DOHH2 (cell line): ENCODE measurements at regions not wholly inside any gene's neighbourhood (a gene's known extent, or its start where the extent isn't known, plus 50 kb on each side); places are given as distances from the start of the nearest gene placed in this dataset.
A peak's percentile ranks its signal among the peaks of the same experiment; 100 is the strongest.

ENCODE experiments used
- H3F3A ChIP-seq: fragments of 200-600 bp; sonication (generic), shearing (Covaris generic); 2 replicates; pipeline ENCODE4 v1.6.0; 2016; ENCODE audit warnings: antibody characterized with exemption, mild to moderate bottlenecking; ENCODE audit not compliant: control insufficient read depth, insufficient read depth
- H3K27ac ChIP-seq: fragments of 200-600 bp; sonication (generic); 2 replicates; pipeline ENCODE4 v1.5.1; 2014; ENCODE audit warnings: low read depth, mild to moderate bottlenecking, low read length, moderate library complexity
- H3K27me3 ChIP-seq: fragments of 200-600 bp; sonication (generic); 2 replicates; pipeline ENCODE4 v1.6.1; 2014; ENCODE audit warnings: mild to moderate bottlenecking, low read length, mixed read lengths; ENCODE audit not compliant: control insufficient read depth
- H3K36me3 ChIP-seq: fragments of 200-600 bp; sonication (generic); 2 replicates; pipeline ENCODE4 v1.6.1; 2014; ENCODE audit warnings: mild to moderate bottlenecking, low read length, moderate library complexity, mixed read lengths; ENCODE audit not compliant: control insufficient read depth
- H3K4me1 ChIP-seq: fragments of 200-600 bp; sonication (generic); 2 replicates; pipeline ENCODE4 v1.6.1; 2014; ENCODE audit warnings: mild to moderate bottlenecking, low read length, mixed read lengths; ENCODE audit not compliant: control insufficient read depth
- H3K4me2 ChIP-seq: fragments of 200-600 bp; sonication (generic); 2 replicates; pipeline ENCODE4 v1.6.0; 2014; ENCODE audit warnings: mild to moderate bottlenecking, low read length, moderate library complexity
- H3K4me3 ChIP-seq: fragments of 200-600 bp; sonication (generic); 2 replicates; pipeline ENCODE4 v1.5.1; 2014; ENCODE audit warnings: mild to moderate bottlenecking, low read length, mixed read lengths
- H3K79me2 ChIP-seq: fragments of 200-600 bp; sonication (generic); 2 replicates; pipeline ENCODE4 v1.6.1; 2014; ENCODE audit warnings: mild to moderate bottlenecking, low read length, mixed read lengths; ENCODE audit not compliant: control insufficient read depth
- H3K9me2 ChIP-seq: fragments of 200-600 bp; sonication (generic); replicated peaks from 2 replicates; pipeline ENCODE4 v1.6.1; 2014; ENCODE audit warnings: mild to moderate bottlenecking, low read length, mixed read lengths; ENCODE audit not compliant: control insufficient read depth
- H3K9me3 ChIP-seq: fragments of 200-600 bp; sonication (generic); 2 replicates; pipeline ENCODE4 v1.6.1; 2014; ENCODE audit warnings: antibody characterized with exemption, low read length, mixed read lengths; ENCODE audit not compliant: control insufficient read depth, insufficient read depth
- H4K20me1 ChIP-seq: fragments of 200-600 bp; sonication (generic); 2 replicates; pipeline ENCODE4 v1.6.0; 2014; ENCODE audit warnings: low read depth, mild to moderate bottlenecking, antibody characterized with exemption, low read length, moderate library complexity; ENCODE audit not compliant: control insufficient read depth, insufficient read depth
- CTCF ChIP-seq: fragments of 200-600 bp; sonication (generic); IDR thresholded peaks from one replicate; pipeline ENCODE4 v1.5.1; 2014; ENCODE audit warnings: antibody characterized with exemption, mild to moderate bottlenecking, low read depth, low read length; ENCODE audit not compliant: poor library complexity, severe bottlenecking
- EZH2phosphoT487 ChIP-seq: fragments of 200-600 bp; sonication (generic); IDR thresholded peaks from 2 replicates; pipeline ENCODE4 v1.6.1; 2017; ENCODE audit warnings: borderline replicate concordance, mild to moderate bottlenecking, antibody characterized with exemption, low read length, moderate library complexity, mixed read lengths

GRCh38 chr2:183244300-183244844 lies 120.1 kb downstream of the NUP35 start:
- H4K20me1 ChIP-seq = no peaks in the 10 kb centered on the region
- no peaks in the 10 kb centered on the region for H3K9me3 ChIP-seq
- H3K79me2 ChIP-seq = no peaks in the 10 kb centered on the region
- H3K9me2 ChIP-seq = no peaks in the 10 kb centered on the region
- H3K4me1 ChIP-seq = no peaks in the 10 kb centered on the region
- no peaks in the 10 kb centered on the region for H3K27me3 ChIP-seq
- no peak overlapping the region for H3K4me3 ChIP-seq
- H3K36me3 ChIP-seq = no peaks in the 10 kb centered on the region
- H3K27ac ChIP-seq = no peak overlapping the region
- H3K4me2 ChIP-seq = no peak overlapping the region
- no peaks in the 10 kb centered on the region for H3F3A ChIP-seq
- TF ChIP-seq CTCF = no peak
- no peak for TF ChIP-seq EZH2phosphoT487

- H3K4me2 ChIP-seq = no peak overlapping the region
- no peaks in the 10 kb centered on the region for H3K79me2 ChIP-seq
- H4K20me1 ChIP-seq = no peaks in the 10 kb centered on the region
- no peaks in the 10 kb centered on the region for H3K36me3 ChIP-seq
- no peaks in the 10 kb centered on the region for H3K9me3 ChIP-seq
- TF ChIP-seq CTCF (peak; percentile 60), EZH2phosphoT487 (no peak)
- peaks cover 4% of the 10 kb centered on the region; the same call in 1 of the 2 replicates for H3K27me3 ChIP-seq
- no peak overlapping the region for H3K27ac ChIP-seq
- no peaks in the 10 kb centered on the region for H3K4me1 ChIP-seq
- H3K9me2 ChIP-seq = no peaks in the 10 kb centered on the region
- no peaks in the 10 kb centered on the region for H3F3A ChIP-seq
- H3K4me3 ChIP-seq = no peak overlapping the region
These were observed 124.8 kb downstream of the NUP35 start for GRCh38 chr2:183248866-183249567.

GRCh38 chr2:183250061-183250460 lies 125.8 kb downstream of the NUP35 start:
- Histone ChIP-seq H3K9me3 (no peaks in the 10 kb centered on the region), H3K4me2 (no peak overlapping the region), H3K36me3 (no peaks in the 10 kb centered on the region), H3K9me2 (no peaks in the 10 kb centered on the region), H3F3A (no peaks in the 10 kb centered on the region), H3K4me1 (no peaks in the 10 kb centered on the region), H4K20me1 (no peaks in the 10 kb centered on the region), H3K27ac (no peak overlapping the region), H3K4me3 (no peak overlapping the region), H3K79me2 (no peaks in the 10 kb centered on the region), H3K27me3 (peaks cover 4% of the 10 kb centered on the region; the same call in 1 of the 2 replicates)
- TF ChIP-seq CTCF = no peak
- no peak for TF ChIP-seq EZH2phosphoT487
